HL-60 (cell line): ENCODE measurements at regions not wholly inside any gene's neighbourhood (a gene's known extent, or its start where the extent isn't known, plus 50 kb on each side); places are given as distances from the start of the nearest gene placed in this dataset.

Experiments
- DNase-seq, 2 experiments: peaks; one replicate each; pipeline ENCODE4 v3.0.0-alpha.2; 2010 to 2020; ENCODE audit warnings: low read depth in 1 of 2, low spot score in 1 of 2
- H3K27ac ChIP-seq: fragments of 250-450 bp; sonication (Bioruptor Pico); replicated peaks from 2 replicates; pipeline ENCODE4 v1.5.1; 2020; ENCODE audit warnings: mild to moderate bottlenecking, moderate library complexity
- H3K27me3 ChIP-seq: fragments of 250-450 bp; sonication (Bioruptor Pico); 2 replicates; pipeline ENCODE4 v1.5.1; 2021; ENCODE audit warnings: mild to moderate bottlenecking, moderate library complexity; ENCODE audit not compliant: insufficient read depth, poor library complexity, severe bottlenecking
- H3K4me3 ChIP-seq: replicated peaks from 2 replicates; pipeline ENCODE4 v1.5.1; 2011; ENCODE audit warnings: mild to moderate bottlenecking, control low read depth, low read length; ENCODE audit not compliant: insufficient read depth
- CTCF ChIP-seq: IDR thresholded peaks from one replicate; pipeline ENCODE4 v1.5.1; 2011; ENCODE audit warnings: low read length, control low read depth, inconsistent platforms; ENCODE audit not compliant: insufficient read depth
- GABPA ChIP-seq: IDR thresholded peaks from 2 replicates; pipeline ENCODE4 v1.6.1; 2012; ENCODE audit warnings: low read depth
- POLR2AphosphoS5 ChIP-seq: IDR thresholded peaks from 2 replicates; pipeline ENCODE4 v1.6.1; 2012; ENCODE audit warnings: low read depth
- REST ChIP-seq: IDR thresholded peaks from 2 replicates; pipeline ENCODE4 v1.6.1; 2012; ENCODE audit warnings: low read depth; ENCODE audit not compliant: insufficient replicate concordance
- SPI1 ChIP-seq: IDR thresholded peaks from 2 replicates; pipeline ENCODE4 v1.6.1; 2012; ENCODE audit warnings: low read depth, mild to moderate bottlenecking, borderline replicate concordance

- DNase-seq, result no peak
- no peak overlapping the region for H3K4me3 ChIP-seq
- no peak for TF ChIP-seq SPI1
- TF ChIP-seq REST, result no peak
- no peak for TF ChIP-seq POLR2AphosphoS5
- TF ChIP-seq CTCF, result no peak
- no peak for TF ChIP-seq GABPA
- H3K27me3 ChIP-seq, result no peaks in the 10 kb centered on the region
- H3K27ac ChIP-seq, result no peak overlapping the region
Observed at GRCh38 chr9:126563556-126563955, 50.2 kb upstream of the LMX1B start.
